Hematopoietic multipotent progenitor cell (in vitro differentiated cells): ENCODE measurements at regions not wholly inside any gene's neighbourhood (a gene's known extent, or its start where the extent isn't known, plus 50 kb on each side); places are given as distances from the start of the nearest gene placed in this dataset.
A peak's percentile ranks its signal among the peaks of the same experiment; 100 is the strongest.
"Not testable (repeated sequence)": the region's sequence is repeated elsewhere in the genome, so short reads cannot be mapped to it uniquely, and the experiment has no call there.

Experiments used
- DNase-seq, 3 donors: peaks; one replicate each; pipeline ENCODE4 v3.0.0-alpha.2; 2011 to 2015; ENCODE audit warnings: low read depth in 2 of 3, low spot score in 2 of 3

GRCh38 chr3:78281381-78281780, 1241.5 kb downstream of the ROBO2 start:
- no peak for DNase-seq

DNA sequence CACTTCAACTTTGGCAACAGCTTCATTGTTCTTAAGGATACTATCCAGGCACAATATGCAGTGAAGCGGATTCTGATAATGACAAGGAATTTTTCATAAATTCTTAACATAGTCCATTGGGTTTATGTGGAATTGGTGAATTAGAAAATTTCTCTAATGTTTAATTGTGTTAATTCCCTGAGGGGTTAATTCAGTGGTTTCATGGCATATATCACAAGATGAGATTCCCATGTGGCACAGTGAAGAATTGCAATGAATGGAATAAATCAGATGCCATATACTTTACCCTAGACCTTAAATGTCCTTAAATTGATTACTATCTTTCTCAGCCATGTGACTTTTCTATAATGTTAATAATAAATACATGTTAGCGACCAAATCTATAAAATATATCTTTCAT, 1244.1 kb downstream of the ROBO2 start:
- no peak for DNase-seq

- peak in 1 of 3 donors; percentile 26 for DNase-seq
These were observed 1245.3 kb downstream of the ROBO2 start for GRCh38 chr3:78285032-78285728.

DNA sequence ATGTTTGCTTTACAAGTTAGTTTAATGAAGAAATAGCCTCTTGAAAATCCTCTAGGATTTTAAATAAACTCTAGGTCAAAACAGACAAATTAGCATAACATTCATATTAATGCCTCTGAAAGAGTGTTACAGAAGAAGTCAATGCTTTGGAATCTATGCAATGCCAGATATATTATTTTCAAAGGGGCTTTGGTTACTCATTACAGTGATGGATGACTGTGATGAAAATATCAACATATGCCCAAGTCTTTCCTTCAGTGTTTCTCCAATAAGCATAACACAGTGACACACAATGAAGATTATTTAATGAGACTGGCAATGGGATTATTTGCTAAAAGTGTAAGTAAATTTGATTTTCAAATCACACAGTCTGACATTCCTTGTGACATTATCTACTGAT, 1247.2 kb downstream of the ROBO2 start:
- DNase-seq = no peak

- no peak for DNase-seq
These were observed 1253.4 kb downstream of the ROBO2 start for GRCh38 chr3:78293284-78293683.

GRCh38 chr3:78304115-78304514, 1264.2 kb downstream of the ROBO2 start:
- no peak for DNase-seq

- no peak for DNase-seq
These were observed 1273.0 kb downstream of the ROBO2 start for GRCh38 chr3:78312851-78313250.

GRCh38 chr3:78313332-78313731, 1273.4 kb downstream of the ROBO2 start:
- no peak for DNase-seq

- DNase-seq = no peak
These were observed 1274.4 kb downstream of the ROBO2 start for GRCh38 chr3:78314327-78314726.

DNA sequence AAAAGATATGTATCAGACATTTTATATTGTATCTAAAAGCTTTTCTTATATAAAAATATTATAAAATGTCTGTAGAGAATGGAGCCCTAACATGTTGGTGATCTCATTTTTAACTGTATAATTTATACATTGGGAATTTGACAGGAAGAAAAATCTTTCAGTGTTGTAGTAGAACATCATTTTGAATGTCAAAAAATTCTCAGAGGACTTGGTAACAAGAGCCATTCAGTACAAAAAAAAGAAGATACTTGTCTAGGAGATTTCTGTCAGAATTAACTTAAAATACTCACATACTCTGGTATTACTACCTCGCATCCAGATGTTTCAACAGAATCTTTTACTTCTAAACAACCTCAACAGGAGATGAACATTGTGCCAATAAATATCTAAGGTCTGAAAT, 1277.9 kb downstream of the ROBO2 start:
- DNase-seq = no peak

- no peak for DNase-seq
These were observed 1282.9 kb downstream of the ROBO2 start for GRCh38 chr3:78322780-78323179.

- no peak for DNase-seq
These were observed 1297.9 kb downstream of the ROBO2 start for GRCh38 chr3:78337801-78338211.

- DNase-seq = no peak
These were observed 1298.5 kb downstream of the ROBO2 start for GRCh38 chr3:78338405-78338804.

DNA sequence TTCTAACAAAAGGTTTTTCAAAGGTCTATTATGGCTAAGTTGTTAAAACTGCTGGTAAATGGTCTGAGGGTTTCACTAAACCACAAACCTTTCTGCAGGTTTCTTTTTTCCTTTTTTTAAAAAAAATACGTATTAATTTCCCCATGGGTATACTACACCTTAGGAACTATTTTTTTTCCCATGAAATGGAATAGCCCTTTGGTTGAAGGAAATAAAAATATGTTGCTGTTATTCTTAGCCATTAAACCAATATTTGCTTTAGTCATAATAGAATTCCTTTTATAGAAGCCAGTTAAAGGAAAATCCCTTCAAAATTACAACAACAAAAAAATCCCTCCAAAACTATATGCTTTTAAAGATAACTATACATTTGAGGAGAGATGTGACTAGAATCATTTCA, 1303.3 kb downstream of the ROBO2 start:
- DNase-seq = no peak

DNA sequence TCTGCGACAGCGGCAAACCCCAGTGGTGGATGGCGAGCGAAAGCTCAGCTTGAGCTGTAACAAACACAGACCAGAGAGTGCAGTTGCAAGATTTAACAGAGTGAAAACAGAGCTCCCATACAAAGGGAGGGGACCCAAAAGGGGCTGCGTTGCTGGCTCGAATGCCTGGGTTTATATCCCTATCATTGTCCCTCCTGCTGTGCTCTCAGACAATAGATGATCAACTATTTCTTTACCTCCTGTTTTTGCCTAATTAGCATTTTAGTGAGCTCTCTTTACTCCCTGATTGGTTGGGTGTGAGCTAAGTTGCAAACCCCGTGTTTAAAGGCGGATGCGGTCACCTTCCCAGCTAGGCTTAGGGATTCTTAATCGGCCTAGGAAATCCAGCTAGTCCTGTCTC, 1304.4 kb downstream of the ROBO2 start:
- DNase-seq = not testable (repeated sequence)

DNA sequence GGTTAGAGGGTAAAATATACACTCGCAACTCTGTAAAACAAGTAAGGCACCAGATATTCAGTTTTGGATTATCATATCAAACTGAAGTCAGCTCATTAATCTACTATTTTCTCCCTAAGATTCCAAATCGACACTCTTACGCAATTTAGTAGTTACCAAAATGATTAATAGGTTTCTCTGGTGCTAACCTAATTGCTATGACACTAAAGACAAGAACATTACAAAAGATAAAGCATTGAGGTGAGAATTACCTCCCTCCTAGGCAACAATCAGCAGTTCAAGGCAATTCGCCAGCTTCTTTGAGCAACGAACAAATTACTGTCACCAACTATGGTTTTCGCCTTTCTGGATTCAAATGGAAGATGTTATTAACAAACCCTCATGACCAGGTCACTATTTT, 1305.0 kb downstream of the ROBO2 start:
- DNase-seq = no peak

DNA sequence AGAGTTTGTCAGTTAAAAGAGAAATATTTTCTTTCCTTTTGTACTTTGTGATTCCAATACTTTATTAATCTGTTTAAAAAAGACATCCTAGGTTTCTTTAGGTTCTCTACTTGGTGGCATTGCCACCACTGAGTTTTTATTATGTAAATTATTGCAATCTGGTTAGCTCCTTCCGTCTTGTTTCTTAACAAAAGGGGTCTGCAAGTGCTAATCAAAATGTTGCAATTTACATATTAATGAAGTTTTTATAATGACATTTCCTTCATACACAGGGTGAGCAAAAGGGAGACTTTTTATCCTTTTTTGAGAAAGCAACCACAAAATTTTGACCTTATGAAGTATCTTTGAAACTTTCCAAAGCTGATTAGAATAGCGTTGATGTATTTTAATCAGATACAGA, 1307.3 kb downstream of the ROBO2 start:
- DNase-seq = no peak

GRCh38 chr3:78348664-78349063, 1308.8 kb downstream of the ROBO2 start:
- no peak for DNase-seq

GRCh38 chr3:78349571-78349970, 1309.7 kb downstream of the ROBO2 start:
- no peak for DNase-seq

- no peak for DNase-seq
These were observed 1311.4 kb downstream of the ROBO2 start for GRCh38 chr3:78351334-78351733.

GRCh38 chr3:78353231-78353630, 1313.3 kb downstream of the ROBO2 start:
- no peak for DNase-seq

GRCh38 chr3:78360849-78361248, 1321.0 kb downstream of the ROBO2 start:
- DNase-seq = no peak
